Liver (tissue), 7 donors: ENCODE measurements at regions not wholly inside any gene's neighbourhood (a gene's known extent, or its start where the extent isn't known, plus 50 kb on each side); places are given as distances from the start of the nearest gene placed in this dataset.
"Not testable (repeated sequence)": the region's sequence is repeated elsewhere in the genome, so short reads cannot be mapped to it uniquely, and the experiment has no call there.

Experiments used
- DNase-seq: peaks from one replicate; pipeline ENCODE4 v3.0.0-alpha.2; 2017; ENCODE audit warnings: low spot score
- H3K27ac ChIP-seq, 2 donors: one replicate each; pipeline ENCODE4 v1.7.0; 2013; ENCODE audit warnings: inconsistent platforms in 2 of 2, low read length in 2 of 2, control low read depth in 1 of 2, low read depth in 1 of 2, mild to moderate bottlenecking in 1 of 2
- H3K27me3 ChIP-seq, 4 donors: one replicate each; pipeline versions ENCODE4 v1.6.1 to v1.7.0; 2013; ENCODE audit warnings: low read length in 3 of 4, inconsistent platforms in 1 of 4, mild to moderate bottlenecking in 1 of 4, moderate library complexity in 1 of 4; ENCODE audit not compliant: control insufficient read depth in 4 of 4, insufficient read depth in 4 of 4
- H3K36me3 ChIP-seq, 4 donors: one replicate each; pipeline versions ENCODE4 v1.6.1 to v1.7.0; 2013; ENCODE audit warnings: low read length in 3 of 4, mild to moderate bottlenecking in 3 of 4, low read depth in 1 of 4, moderate library complexity in 1 of 4; ENCODE audit not compliant: control insufficient read depth in 4 of 4, insufficient read depth in 3 of 4
- H3K4me1 ChIP-seq, 4 donors: one replicate each; pipeline versions ENCODE4 v1.6.1 to v1.7.0; 2013; ENCODE audit warnings: low read length in 3 of 4, mild to moderate bottlenecking in 3 of 4, moderate library complexity in 1 of 4; ENCODE audit not compliant: control insufficient read depth in 4 of 4, insufficient read depth in 4 of 4
- H3K4me3 ChIP-seq, 3 donors: one replicate each; pipeline versions ENCODE4 v1.6.1 to v1.7.0; 2013; ENCODE audit warnings: low read length in 3 of 3, control low read depth in 1 of 3, low read depth in 1 of 3, mild to moderate bottlenecking in 1 of 3
- H3K9ac ChIP-seq, 2 donors: one replicate each; pipeline ENCODE4 v1.7.0; 2013; ENCODE audit warnings: low read length in 2 of 2, mild to moderate bottlenecking in 2 of 2, moderate library complexity in 2 of 2, control low read depth in 1 of 2, low read depth in 1 of 2
- H3K9me3 ChIP-seq, 4 donors: one replicate each; pipeline versions ENCODE4 v1.6.1 to v1.7.0; 2013; ENCODE audit warnings: low read length in 3 of 4; ENCODE audit not compliant: control insufficient read depth in 4 of 4
- EGR1 ChIP-seq, 2 donors: IDR thresholded peaks; 2 replicates each; pipeline ENCODE4 v1.6.1; 2016 to 2018; ENCODE audit warnings: antibody characterized with exemption in 2 of 2, low read depth in 2 of 2
- FOXA1 ChIP-seq: IDR thresholded peaks from 2 replicates; pipeline ENCODE4 v1.6.1; 2016; ENCODE audit warnings: antibody characterized with exemption
- FOXA2 ChIP-seq: IDR thresholded peaks from 2 replicates; pipeline ENCODE4 v1.6.1; 2016; ENCODE audit warnings: antibody characterized with exemption
- GABPA ChIP-seq, 2 donors: IDR thresholded peaks in 1 of 2; conservative IDR thresholded peaks in 1 of 2; 2 replicates each; pipeline ENCODE4 v1.6.1; 2016; ENCODE audit warnings: antibody characterized with exemption in 2 of 2, mild to moderate bottlenecking in 1 of 2, moderate library complexity in 1 of 2
- HNF4G ChIP-seq: IDR thresholded peaks from 2 replicates; pipeline ENCODE4 v1.6.1; 2016; ENCODE audit warnings: antibody characterized with exemption
- JUND ChIP-seq, 2 donors: IDR thresholded peaks; 2 replicates each; pipeline ENCODE4 v1.6.1; 2016; ENCODE audit warnings: antibody characterized with exemption in 2 of 2
- MAX ChIP-seq: IDR thresholded peaks from 2 replicates; pipeline ENCODE4 v1.6.1; 2016; ENCODE audit warnings: antibody characterized with exemption
- NR2F2 ChIP-seq: IDR thresholded peaks from 2 replicates; pipeline ENCODE4 v1.6.1; 2016; ENCODE audit warnings: antibody characterized with exemption
- RAD21 ChIP-seq, 2 donors: IDR thresholded peaks; 2 replicates each; pipeline ENCODE4 v1.6.1; 2016; ENCODE audit warnings: antibody characterized with exemption in 2 of 2, mild to moderate bottlenecking in 2 of 2
- RXRA ChIP-seq, 2 donors: IDR thresholded peaks; 2 replicates each; pipeline ENCODE4 v1.6.1; 2017 to 2018; ENCODE audit warnings: antibody characterized with exemption in 2 of 2, mild to moderate bottlenecking in 1 of 2
- SP1 ChIP-seq: IDR thresholded peaks from 2 replicates; pipeline ENCODE4 v1.6.1; 2018; ENCODE audit warnings: antibody characterized with exemption, mild to moderate bottlenecking
- TAF1 ChIP-seq: conservative IDR thresholded peaks from 2 replicates; pipeline ENCODE4 v1.6.1; 2016; ENCODE audit warnings: antibody characterized with exemption, mild to moderate bottlenecking
- YY1 ChIP-seq: IDR thresholded peaks from 2 replicates; pipeline ENCODE4 v1.6.1; 2016; ENCODE audit warnings: antibody characterized with exemption, mild to moderate bottlenecking
- WGBS: extraction: QIAGEN DNeasy Blood & Tissue Kit; methylation state at CpG from one replicate; pipeline ENCODE4 v1.1.7; 2013; 5-methylcytosine and 5-hydroxymethylcytosine counted together
- TF ChIP-seq, protein P1 (sequence below): IDR thresholded peaks from 2 replicates; pipeline ENCODE4 v1.6.1; 2016; ENCODE audit warnings: antibody characterized with exemption, mild to moderate bottlenecking
- TF ChIP-seq, protein P2 (sequence below): IDR thresholded peaks from 2 replicates; pipeline ENCODE4 v1.6.1; 2016; ENCODE audit warnings: antibody characterized with exemption
- donor health status: healthy.
- donor health status: healthy.
- donor health status: healthy.
- donor health status: healthy.

- TF ChIP-seq YY1: no peak
- no peak for TF ChIP-seq MAX
- no peak for TF ChIP-seq FOXA1
- TF ChIP-seq, protein P1, sequence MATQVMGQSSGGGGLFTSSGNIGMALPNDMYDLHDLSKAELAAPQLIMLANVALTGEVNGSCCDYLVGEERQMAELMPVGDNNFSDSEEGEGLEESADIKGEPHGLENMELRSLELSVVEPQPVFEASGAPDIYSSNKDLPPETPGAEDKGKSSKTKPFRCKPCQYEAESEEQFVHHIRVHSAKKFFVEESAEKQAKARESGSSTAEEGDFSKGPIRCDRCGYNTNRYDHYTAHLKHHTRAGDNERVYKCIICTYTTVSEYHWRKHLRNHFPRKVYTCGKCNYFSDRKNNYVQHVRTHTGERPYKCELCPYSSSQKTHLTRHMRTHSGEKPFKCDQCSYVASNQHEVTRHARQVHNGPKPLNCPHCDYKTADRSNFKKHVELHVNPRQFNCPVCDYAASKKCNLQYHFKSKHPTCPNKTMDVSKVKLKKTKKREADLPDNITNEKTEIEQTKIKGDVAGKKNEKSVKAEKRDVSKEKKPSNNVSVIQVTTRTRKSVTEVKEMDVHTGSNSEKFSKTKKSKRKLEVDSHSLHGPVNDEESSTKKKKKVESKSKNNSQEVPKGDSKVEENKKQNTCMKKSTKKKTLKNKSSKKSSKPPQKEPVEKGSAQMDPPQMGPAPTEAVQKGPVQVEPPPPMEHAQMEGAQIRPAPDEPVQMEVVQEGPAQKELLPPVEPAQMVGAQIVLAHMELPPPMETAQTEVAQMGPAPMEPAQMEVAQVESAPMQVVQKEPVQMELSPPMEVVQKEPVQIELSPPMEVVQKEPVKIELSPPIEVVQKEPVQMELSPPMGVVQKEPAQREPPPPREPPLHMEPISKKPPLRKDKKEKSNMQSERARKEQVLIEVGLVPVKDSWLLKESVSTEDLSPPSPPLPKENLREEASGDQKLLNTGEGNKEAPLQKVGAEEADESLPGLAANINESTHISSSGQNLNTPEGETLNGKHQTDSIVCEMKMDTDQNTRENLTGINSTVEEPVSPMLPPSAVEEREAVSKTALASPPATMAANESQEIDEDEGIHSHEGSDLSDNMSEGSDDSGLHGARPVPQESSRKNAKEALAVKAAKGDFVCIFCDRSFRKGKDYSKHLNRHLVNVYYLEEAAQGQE: no peak
- TF ChIP-seq RAD21 (IDR thresholded peaks at IDR 0.05): no peak
- TF ChIP-seq FOXA2: no peak
- no peak for TF ChIP-seq JUND (IDR thresholded peaks at IDR 0.05)
- no peak for TF ChIP-seq TAF1
- TF ChIP-seq GABPA (IDR thresholded peaks at IDR 0.05 in 1 of 2, conservative IDR thresholded peaks at IDR 0.05 in 1 of 2): no peak
- Histone ChIP-seq H3K9ac (no peak overlapping the region), H3K36me3 (no peaks in the 10 kb centered on the region), H3K4me3 (no peak overlapping the region), H3K27ac (no peak overlapping the region), H3K27me3 (peaks cover 0 to 2% (median 0%) of the 10 kb centered on the region in 4 donors), H3K4me1 (no peaks in the 10 kb centered on the region), H3K9me3 (no peaks in the 10 kb centered on the region)
- 84% methylated on average over 3 of the region's 3 CpGs for WGBS
- no peak for DNase-seq
These were observed 619.4 kb upstream of the SPANXN1 start for GRCh38 chrX:144627947-144628346.

GRCh38 chrX:144634451-144634850 is 612.9 kb upstream of the SPANXN1 start:
- H3K27me3 ChIP-seq, H3K4me3 ChIP-seq, H3K36me3 ChIP-seq, H3K4me1 ChIP-seq, H3K9ac ChIP-seq, H3K27ac ChIP-seq, H3K9me3 ChIP-seq, DNase-seq: not testable (repeated sequence)
- WGBS: 77% methylated on average over 8 of the region's 8 CpGs

- Histone ChIP-seq H3K27ac (no peak overlapping the region), H3K4me1 (no peaks in the 10 kb centered on the region), H3K9ac (no peak overlapping the region), H3K36me3 (no peaks in the 10 kb centered on the region), H3K9me3 (no peaks in the 10 kb centered on the region), H3K27me3 (no peaks in the 10 kb centered on the region), H3K4me3 (no peak overlapping the region)
- TF ChIP-seq EGR1 (IDR thresholded peaks at IDR 0.05; ENCODE audit: low read depth in 2 of 2) (no peak), FOXA2 (no peak), SP1 (no peak), JUND (IDR thresholded peaks at IDR 0.05) (no peak), MAX (no peak), GABPA (IDR thresholded peaks at IDR 0.05 in 1 of 2, conservative IDR thresholded peaks at IDR 0.05 in 1 of 2) (no peak), RXRA (IDR thresholded peaks at IDR 0.05) (no peak), HNF4G (no peak), YY1 (no peak), NR2F2 (no peak), TAF1 (no peak)
- TF ChIP-seq, protein P2, sequence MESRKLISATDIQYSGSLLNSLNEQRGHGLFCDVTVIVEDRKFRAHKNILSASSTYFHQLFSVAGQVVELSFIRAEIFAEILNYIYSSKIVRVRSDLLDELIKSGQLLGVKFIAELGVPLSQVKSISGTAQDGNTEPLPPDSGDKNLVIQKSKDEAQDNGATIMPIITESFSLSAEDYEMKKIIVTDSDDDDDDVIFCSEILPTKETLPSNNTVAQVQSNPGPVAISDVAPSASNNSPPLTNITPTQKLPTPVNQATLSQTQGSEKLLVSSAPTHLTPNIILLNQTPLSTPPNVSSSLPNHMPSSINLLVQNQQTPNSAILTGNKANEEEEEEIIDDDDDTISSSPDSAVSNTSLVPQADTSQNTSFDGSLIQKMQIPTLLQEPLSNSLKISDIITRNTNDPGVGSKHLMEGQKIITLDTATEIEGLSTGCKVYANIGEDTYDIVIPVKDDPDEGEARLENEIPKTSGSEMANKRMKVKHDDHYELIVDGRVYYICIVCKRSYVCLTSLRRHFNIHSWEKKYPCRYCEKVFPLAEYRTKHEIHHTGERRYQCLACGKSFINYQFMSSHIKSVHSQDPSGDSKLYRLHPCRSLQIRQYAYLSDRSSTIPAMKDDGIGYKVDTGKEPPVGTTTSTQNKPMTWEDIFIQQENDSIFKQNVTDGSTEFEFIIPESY: no peak
- DNase-seq: no peak
- 96% methylated on average over 2 of the region's 2 CpGs for WGBS
These were observed 609.6 kb upstream of the SPANXN1 start for GRCh38 chrX:144637731-144638130.
